ENCODE measurements at regions not wholly inside any gene's neighbourhood (a gene's known extent, or its start where the extent isn't known, plus 50 kb on each side); places are given as distances from the start of the nearest gene placed in this dataset.

DNA sequence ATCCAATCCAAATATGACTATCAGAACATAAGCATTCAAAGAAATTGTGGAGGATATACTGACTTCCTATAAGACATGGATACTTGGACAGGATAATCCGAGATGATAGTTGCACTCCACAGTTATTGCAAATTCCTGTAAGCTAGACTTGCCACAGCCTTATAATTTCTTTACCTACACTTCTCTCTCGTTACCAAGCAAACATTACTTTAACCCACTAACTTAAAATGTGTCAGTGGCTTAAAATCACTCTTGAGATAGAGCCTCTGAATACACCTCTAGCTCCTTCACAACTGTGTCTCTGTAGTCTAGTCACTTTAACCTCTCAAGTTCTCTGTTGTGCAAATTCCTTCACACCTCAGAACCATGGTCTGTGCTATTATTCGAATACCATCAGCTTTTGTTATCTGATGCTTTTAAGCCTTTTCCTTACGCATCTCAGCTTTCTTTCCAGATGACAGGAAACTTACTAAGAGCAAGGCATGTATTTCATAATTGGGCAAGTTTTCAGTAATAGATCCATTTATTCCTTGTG, 474.9 kb upstream of the MIR17HG start:
- DNase-seq = no peak
- H3K4me1 Mint-ChIP-seq (ENCODE audit: low read depth, unreplicated experiment) = peaks cover 3% of the 10 kb centered on the region

DNA sequence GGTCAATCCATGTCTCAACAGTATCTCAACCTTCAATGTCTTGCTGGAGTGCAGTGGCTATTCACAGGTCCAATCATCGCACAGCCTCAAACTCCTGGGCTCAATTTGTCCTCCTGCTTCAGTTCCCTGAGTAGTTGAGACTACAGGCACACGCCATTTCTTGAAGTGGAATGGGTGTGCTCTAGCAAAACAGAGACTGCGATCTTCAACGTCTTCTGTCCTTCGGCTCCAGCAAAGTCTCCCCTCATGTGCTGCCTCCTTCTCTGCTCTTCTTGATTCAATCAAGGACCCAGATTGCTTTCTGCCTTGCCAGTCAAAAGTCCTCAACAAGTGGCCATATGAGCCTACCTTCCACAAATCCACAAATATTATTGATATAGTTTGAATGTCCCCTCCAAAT, 466.7 kb upstream of the MIR17HG start:
- Mint-ChIP-seq H3K36me3 (ENCODE audit: unreplicated experiment) (no peaks in the 10 kb centered on the region), H3K9me3 (ENCODE audit: unreplicated experiment) (no peaks in the 10 kb centered on the region), H3K4me1 (ENCODE audit: low read depth, unreplicated experiment) (no peaks in the 10 kb centered on the region), H3K4me3 (ENCODE audit: unreplicated experiment) (no peak overlapping the region), H3K27ac (ENCODE audit: unreplicated experiment) (no peak overlapping the region), H3K27me3 (ENCODE audit: unreplicated experiment) (no peaks in the 10 kb centered on the region)
- no peak for DNase-seq
- TF ChIP-seq, protein P1, sequence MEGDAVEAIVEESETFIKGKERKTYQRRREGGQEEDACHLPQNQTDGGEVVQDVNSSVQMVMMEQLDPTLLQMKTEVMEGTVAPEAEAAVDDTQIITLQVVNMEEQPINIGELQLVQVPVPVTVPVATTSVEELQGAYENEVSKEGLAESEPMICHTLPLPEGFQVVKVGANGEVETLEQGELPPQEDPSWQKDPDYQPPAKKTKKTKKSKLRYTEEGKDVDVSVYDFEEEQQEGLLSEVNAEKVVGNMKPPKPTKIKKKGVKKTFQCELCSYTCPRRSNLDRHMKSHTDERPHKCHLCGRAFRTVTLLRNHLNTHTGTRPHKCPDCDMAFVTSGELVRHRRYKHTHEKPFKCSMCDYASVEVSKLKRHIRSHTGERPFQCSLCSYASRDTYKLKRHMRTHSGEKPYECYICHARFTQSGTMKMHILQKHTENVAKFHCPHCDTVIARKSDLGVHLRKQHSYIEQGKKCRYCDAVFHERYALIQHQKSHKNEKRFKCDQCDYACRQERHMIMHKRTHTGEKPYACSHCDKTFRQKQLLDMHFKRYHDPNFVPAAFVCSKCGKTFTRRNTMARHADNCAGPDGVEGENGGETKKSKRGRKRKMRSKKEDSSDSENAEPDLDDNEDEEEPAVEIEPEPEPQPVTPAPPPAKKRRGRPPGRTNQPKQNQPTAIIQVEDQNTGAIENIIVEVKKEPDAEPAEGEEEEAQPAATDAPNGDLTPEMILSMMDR (IDR thresholded peaks at IDR 0.05; ENCODE audit: partially characterized antibody, unreplicated experiment) = no peak

More for the DNA sequence above, 474.9 kb upstream of the MIR17HG start:
- no peak overlapping the region for H3K4me3 Mint-ChIP-seq (ENCODE audit: unreplicated experiment)
- no peaks in the 10 kb centered on the region for H3K27me3 Mint-ChIP-seq (ENCODE audit: unreplicated experiment)
- peaks cover 2% of the 10 kb centered on the region for H3K9me3 Mint-ChIP-seq (ENCODE audit: unreplicated experiment)
- no peaks in the 10 kb centered on the region for H3K36me3 Mint-ChIP-seq (ENCODE audit: unreplicated experiment)
- H3K27ac Mint-ChIP-seq (ENCODE audit: unreplicated experiment) = no peak overlapping the region
- TF ChIP-seq, protein P1 (IDR thresholded peaks at IDR 0.05; ENCODE audit: partially characterized antibody, unreplicated experiment) = no peak

DNA sequence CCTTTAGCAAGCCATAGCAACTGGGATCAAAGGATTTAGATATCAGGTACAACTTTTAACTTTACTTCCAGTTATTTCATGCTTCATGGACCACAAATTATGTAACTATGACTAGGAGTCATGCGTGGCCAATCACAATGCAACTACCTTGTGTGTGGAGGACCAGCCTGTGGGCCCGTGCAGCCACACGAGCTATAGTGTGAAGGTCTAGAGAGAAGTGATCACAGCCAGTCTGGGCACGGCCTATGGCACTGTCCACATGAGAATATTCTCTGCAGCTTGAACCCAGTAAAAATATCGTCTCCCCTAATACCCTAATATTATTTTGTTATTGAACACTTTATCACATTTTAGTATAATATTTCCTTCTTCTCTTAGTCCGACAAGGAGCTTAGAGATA, 464.9 kb upstream of the MIR17HG start:
- H3K27me3 Mint-ChIP-seq (ENCODE audit: unreplicated experiment) = no peaks in the 10 kb centered on the region
- H3K4me3 Mint-ChIP-seq (ENCODE audit: unreplicated experiment) = no peak overlapping the region
- H3K36me3 Mint-ChIP-seq (ENCODE audit: unreplicated experiment) = no peaks in the 10 kb centered on the region
- no peak overlapping the region for H3K27ac Mint-ChIP-seq (ENCODE audit: unreplicated experiment)
- no peak for DNase-seq
- no peaks in the 10 kb centered on the region for H3K4me1 Mint-ChIP-seq (ENCODE audit: low read depth, unreplicated experiment)
- H3K9me3 Mint-ChIP-seq (ENCODE audit: unreplicated experiment) = no peaks in the 10 kb centered on the region
- TF ChIP-seq, protein P1 (IDR thresholded peaks at IDR 0.05; ENCODE audit: partially characterized antibody, unreplicated experiment) = no peak

DNA sequence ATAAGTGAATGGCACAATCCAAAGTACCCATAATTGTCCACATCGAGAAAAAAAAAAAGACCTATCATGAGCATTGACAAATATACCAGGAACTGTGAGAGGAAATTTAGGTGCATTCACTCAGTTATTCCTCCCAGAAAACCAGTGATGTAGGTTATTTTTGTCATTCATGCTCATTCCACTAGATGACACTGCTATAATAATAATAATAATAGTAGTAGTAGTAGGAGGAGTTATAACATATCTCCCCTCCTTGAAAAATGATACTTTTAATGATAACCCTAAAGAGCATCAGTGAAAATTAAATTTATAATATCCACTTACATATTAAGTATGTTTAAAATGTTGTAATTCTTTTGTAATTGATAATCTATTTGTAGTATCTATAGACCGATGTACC, 463.9 kb upstream of the MIR17HG start:
- no peaks in the 10 kb centered on the region for H3K27me3 Mint-ChIP-seq (ENCODE audit: unreplicated experiment)
- no peak overlapping the region for H3K4me3 Mint-ChIP-seq (ENCODE audit: unreplicated experiment)
- H3K27ac Mint-ChIP-seq (ENCODE audit: unreplicated experiment) = no peak overlapping the region
- TF ChIP-seq, protein P1 (IDR thresholded peaks at IDR 0.05; ENCODE audit: partially characterized antibody, unreplicated experiment) = no peak
- no peaks in the 10 kb centered on the region for H3K9me3 Mint-ChIP-seq (ENCODE audit: unreplicated experiment)
- H3K36me3 Mint-ChIP-seq (ENCODE audit: unreplicated experiment) = no peaks in the 10 kb centered on the region
- no peaks in the 10 kb centered on the region for H3K4me1 Mint-ChIP-seq (ENCODE audit: low read depth, unreplicated experiment)
- no peak for DNase-seq

DNA sequence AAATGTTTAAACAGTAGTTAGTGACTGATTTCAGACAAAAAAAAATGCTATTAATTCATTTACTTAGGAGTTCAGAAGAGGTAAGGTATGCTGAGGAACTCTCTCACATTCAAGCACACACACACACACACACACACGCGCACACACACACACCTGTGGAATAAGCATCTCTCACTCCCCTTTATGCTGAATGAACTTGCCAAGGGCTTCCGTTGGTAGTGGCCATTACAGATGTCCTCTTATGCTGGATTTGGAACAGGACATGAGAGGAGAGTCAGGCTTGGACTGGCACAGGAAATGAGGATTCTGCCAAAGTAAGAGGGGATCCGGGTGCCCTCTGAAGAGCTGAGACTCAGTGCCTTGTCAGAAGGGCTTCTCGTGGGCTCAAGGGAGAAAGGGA, 463.4 kb upstream of the MIR17HG start:
- TF ChIP-seq, protein P1 (IDR thresholded peaks at IDR 0.05; ENCODE audit: partially characterized antibody, unreplicated experiment) = no peak
- Mint-ChIP-seq H3K36me3 (ENCODE audit: unreplicated experiment) (no peaks in the 10 kb centered on the region), H3K27ac (ENCODE audit: unreplicated experiment) (no peak overlapping the region), H3K4me1 (ENCODE audit: low read depth, unreplicated experiment) (no peaks in the 10 kb centered on the region), H3K27me3 (ENCODE audit: unreplicated experiment) (no peaks in the 10 kb centered on the region), H3K9me3 (ENCODE audit: unreplicated experiment) (no peaks in the 10 kb centered on the region), H3K4me3 (ENCODE audit: unreplicated experiment) (no peak overlapping the region)
- no peak for DNase-seq
